H54 (cell line): ENCODE measurements at regions not wholly inside any gene's neighbourhood (a gene's known extent, or its start where the extent isn't known, plus 50 kb on each side); places are given as distances from the start of the nearest gene placed in this dataset.

Experiments used
- DNase-seq: peaks from one replicate; pipeline ENCODE4 v3.0.0; 2011; ENCODE audit warnings: low spot score, mixed read lengths; ENCODE audit not compliant: insufficient read length
- FAIRE-seq: peaks from 3 replicates; lab custom pipeline; 2011; peaks lifted over from hg19 to GRCh38; lab: Jason Lieb, UNC
- POLR2A ChIP-seq: IDR thresholded peaks from 2 replicates; pipeline ENCODE4 v1.6.1; 2011; ENCODE audit warnings: low read depth, mild to moderate bottlenecking, low read length

DNA sequence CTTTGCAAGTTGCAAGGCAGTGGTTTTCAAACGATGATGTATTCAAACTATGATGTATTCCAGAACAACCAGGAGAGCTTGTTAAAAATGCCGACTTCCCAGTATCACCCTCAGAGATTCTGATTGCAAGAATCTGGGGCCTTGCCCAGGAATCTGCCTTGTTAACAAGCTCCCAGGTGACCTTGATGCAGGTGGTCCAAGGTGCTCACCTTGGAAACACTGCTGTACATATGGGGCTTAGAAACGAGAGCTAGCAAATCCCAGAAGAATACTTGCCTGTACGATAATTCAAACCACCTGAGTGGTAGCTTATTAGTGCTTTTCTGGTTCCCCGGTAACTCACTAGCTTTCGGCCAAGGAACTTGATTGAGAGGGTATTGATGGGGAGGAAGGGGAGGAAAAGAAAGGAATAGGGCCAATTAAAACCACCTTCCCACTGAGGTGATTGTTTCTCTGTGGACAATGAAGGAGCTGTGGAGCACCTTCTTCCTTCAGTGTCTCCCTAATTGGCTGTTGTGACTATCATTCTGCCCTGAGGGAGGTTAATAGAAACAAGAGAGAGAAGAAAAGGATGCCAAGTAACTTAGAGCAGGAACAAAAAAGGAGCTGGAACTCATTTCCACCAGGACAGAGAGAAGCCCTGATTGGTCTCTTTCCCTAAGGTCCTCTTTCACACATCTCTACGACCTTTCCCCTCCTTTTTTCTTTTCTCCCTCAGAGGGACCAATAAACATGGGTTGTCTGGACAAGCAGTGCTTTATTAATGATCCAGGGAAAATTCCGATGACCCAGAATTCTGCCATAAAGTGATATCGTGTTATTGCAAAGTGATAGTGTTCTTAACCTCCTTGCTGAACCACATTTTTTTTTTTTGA is 218.8 kb downstream of the TMEM167A start:
- FAIRE-seq (no peak), DNase-seq (no peak)
- no peak for TF ChIP-seq POLR2A

DNA sequence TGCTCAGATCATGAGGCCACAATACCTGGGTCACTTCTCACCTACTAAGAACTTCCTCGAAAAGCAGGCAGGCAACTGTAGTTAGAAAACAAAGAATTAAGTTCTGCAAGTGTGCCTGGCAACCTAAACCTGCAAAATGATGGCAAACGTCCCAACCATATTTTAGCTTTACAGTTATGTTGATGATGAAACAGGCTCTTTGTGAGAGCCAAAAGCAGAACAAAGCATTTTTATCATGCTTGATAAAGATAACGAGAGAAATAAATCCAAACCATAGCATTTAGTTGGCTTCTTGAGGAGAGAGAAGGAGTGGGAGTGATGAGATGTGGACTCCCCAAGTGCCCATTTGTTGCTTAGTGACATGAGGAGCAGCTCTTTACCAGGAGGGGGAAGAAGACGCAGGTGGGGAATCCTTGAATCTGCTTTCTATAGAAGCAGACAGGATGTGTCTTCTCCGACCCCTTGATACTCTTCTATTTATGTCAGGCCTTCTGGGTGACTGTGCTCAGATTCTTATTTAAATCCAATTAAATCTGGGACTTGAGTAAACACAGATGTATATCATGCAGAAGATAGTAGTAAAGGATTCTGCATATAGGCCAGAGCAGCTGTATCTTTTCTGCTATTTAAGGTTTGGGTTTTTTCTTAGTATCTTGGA is 221.2 kb downstream of the TMEM167A start:
- no peak for TF ChIP-seq POLR2A
- DNase-seq = no peak
- no peak for FAIRE-seq

DNA sequence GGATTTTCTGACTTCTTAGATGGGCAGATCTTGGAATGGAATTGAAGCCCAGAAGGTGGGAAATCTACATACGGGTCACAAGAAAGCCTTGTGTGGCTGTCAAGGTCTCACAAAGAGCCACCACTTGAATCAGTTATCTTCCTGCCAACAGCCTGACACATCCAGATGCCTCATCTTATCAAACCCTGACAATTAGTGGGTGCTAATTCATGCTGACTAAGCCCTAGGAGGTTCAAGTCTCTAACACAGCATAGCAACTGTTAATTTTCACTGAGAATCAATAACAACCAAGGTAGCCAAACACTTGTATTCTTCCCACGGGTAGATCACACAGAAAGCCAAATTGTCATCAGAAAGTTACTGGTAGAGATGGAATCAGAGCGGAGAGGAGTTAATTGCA is 222.2 kb downstream of the TMEM167A start:
- FAIRE-seq = no peak
- no peak for DNase-seq
- TF ChIP-seq POLR2A = no peak

DNA sequence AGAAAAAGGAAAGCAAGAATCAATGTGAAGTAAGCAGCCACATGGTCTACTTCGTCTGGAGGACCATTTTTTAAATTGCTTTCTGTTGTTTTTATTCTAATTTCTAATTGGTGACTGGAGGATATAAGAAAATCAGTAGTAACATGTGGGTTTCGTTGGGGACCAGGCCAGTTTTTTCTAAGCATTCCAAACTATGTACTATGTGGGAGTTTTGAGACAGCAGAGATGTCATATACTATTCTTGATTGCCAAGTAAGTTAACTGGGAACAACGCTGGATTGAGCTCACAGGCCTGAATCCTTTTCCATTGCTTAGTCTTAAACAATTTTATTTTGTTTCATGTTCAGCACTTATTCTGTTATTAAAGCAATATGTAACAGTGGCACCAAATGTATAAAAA is 225.7 kb downstream of the TMEM167A start:
- FAIRE-seq (no peak), DNase-seq (no peak)
- TF ChIP-seq POLR2A = no peak

DNA sequence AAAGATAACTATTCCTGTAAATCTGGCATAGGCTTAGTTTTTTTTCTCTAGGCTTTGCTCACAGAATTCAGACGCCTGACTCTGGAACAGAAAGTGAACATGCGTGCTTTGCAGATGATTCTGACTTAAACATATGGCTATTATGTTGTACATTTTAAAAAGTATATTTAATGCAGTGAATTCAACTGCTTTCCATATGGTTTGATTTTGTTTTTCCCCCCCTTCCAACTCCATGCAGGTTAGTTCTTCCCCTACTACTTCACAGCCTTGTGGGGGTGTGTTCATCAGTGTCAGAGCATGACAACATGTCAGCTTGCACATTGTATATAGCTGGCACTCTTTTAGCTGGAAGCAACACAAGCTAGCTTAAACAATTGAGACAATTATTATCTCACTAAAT is 226.8 kb downstream of the TMEM167A start:
- no peak for TF ChIP-seq POLR2A
- DNase-seq (no peak), FAIRE-seq (no peak)

DNA sequence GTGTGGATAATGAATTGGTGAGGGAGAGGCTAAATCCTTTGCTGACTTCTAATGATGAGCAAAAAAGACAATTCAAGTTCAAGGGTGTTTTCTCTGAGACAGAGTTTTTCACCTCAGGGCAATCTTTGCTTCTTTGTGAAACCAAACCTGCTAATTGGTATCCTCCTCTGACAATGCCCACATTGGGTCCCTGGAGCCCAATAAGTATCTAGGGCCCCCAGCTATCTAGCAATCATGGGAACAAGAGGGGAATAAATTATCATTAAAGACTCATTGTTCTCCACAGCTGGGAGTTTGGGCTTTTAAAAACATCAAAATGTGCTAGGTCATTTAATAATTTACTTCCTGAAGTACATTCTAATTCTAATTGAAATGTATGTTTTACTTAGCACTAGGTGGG is 227.3 kb downstream of the TMEM167A start:
- TF ChIP-seq POLR2A = no peak
- DNase-seq = no peak
- FAIRE-seq = no peak

DNA sequence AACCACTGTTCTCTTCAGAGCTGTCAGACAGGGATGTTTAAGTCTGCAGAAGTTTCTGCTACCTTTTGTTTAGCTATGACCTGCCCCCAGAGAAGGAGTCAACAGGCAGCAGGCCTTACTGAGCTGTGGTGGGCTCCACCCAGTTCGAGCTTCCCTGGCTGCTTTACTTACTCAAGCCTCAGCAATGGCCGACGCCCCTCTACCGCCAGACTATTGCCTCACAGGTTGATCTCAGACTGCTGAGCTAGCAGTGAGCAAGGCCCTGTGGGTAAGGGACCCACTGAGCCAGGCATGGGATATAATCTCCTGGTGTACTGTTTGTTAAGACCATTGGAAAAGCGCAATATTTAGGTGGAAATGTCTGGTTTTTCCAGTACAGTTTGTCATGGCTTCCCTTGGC is 229.6 kb downstream of the TMEM167A start:
- TF ChIP-seq POLR2A = no peak
- DNase-seq (no peak), FAIRE-seq (no peak)

DNA sequence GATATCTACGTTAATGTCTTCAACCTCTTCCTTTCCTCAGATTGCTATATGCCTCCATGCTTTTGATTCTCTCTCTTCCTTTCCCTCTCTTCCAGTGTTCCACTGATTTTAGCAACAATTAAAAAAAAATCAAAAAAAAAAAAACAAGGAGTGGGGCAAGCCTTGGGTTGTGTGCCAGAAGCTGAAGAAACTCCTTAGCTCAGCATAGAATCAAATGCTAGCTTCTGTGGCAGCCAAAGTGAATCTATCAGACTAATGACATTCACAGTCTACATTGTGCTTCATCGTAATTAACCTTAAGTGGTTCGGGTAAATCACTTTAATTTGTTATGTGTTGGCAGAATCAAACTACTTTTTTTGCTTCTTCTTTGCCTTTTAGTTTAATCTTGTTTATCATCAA is 237.3 kb downstream of the TMEM167A start:
- FAIRE-seq = no peak
- TF ChIP-seq POLR2A = no peak
- DNase-seq = no peak

DNA sequence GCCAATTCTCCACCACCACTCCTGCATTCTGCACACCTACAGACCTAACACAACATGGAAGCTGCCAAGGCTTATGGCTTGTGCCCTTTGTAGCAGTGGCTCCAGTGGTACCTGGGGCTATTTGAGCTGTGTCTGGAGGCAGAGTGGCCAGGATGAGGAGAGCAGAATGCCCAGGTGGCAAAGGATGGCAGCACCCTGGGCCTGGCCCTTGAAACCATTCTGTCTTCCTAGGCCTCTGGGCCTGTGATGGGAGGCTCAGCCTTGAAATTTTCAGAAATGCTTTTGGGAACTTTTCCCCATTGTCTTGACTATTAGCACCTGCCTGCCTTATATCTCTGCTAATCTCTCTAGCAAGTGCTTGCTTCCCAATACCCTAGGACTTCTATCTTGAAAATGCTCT is 241.7 kb downstream of the TMEM167A start:
- DNase-seq (no peak), FAIRE-seq (no peak)
- no peak for TF ChIP-seq POLR2A

DNA sequence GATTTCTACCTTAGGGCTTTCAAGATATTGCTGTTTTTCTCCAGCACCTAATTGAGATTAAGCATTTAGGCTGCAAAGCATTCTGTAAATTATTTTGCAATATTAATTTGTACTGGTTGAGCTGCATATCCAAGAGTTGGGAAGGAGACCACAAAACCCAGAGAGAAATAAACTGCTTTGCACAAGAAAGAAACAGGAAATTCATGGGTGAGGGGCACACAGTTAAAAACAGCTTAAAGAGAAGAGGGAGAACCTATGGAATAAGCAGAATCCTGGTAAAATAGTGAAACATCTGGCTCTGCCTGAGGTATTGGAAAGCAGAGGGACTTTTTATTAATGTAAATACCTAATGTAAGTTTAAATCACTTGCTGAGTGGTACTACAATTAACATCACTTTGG is 243.0 kb downstream of the TMEM167A start:
- DNase-seq = no peak
- no peak for TF ChIP-seq POLR2A
- FAIRE-seq = no peak

DNA sequence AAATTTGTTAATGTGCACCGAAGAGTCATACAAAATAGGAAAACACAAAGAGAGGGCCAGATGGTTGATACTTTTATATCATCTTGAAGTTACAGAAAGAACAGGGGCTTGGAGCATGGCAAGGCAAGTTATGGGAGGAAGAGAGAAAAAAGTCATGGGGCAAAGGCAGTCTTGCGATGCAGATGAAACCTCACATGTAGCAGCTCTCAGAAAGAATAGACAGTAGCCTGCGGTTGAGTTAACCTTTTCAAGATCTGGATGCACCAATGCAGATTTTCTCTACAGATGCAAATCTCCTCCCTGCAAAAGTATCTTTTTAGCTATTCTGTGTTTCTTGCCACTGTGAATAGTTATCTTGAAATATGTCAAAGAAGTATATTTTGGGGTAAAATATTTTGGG is 243.9 kb downstream of the TMEM167A start:
- no peak for TF ChIP-seq POLR2A
- FAIRE-seq (no peak), DNase-seq (no peak)

DNA sequence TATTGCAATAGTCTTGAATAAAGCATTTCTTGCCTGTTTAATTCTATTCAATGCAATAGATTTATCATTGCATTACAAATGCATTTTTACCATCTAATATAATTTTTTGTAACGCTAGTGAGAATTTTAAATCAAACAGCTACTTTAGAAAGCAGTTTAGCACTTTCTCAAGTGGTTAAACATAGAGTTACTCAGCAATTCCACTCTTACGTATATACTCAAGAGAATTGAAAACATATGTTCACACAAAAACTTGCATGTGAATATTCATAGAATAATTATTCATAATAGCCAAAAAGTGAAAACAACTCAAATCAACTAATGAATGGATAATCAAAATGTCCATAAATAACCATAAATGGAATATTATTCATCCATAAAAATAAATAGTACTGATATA is 244.7 kb downstream of the TMEM167A start:
- TF ChIP-seq POLR2A = no peak
- DNase-seq (no peak), FAIRE-seq (no peak)

DNA sequence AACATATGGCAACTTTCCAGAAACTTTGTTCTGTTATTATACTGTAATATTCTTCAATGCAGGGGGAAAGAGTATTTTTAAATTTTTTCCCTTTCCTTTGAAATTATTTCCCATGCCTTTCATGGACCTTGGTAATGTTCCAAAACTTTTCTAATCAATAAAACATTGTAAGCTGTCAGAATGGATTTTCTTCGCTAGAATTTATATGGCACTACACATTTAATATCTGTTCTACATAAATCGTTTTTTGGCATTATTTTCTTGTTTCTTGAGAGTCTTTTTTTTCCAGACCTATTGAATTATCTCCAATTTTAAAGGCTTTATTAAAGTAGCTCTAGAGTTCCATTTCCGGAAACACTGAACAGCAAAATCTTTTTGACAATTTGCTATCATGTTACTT is 249.0 kb downstream of the TMEM167A start:
- DNase-seq (no peak), FAIRE-seq (no peak)
- TF ChIP-seq POLR2A = no peak

DNA sequence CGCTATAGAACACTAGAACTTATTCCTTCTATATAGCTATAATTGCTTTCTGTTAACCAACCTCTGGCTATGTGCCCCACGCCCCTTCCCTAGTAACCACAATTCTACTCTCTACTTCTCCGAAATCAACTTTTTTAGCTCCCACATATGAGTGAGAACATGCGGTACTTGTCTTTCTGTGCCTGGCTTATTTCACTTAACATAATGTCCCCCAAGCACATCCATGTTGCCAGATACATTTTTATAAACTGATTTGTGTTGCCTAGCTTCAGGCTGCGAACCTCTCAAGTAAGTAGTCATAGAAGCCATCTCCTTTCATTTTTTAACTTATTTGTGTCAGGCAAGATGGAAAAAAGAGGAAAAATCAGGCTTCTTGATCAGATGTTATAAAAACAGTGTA is 249.5 kb downstream of the TMEM167A start:
- no peak for DNase-seq
- no peak for TF ChIP-seq POLR2A
- FAIRE-seq = no peak

DNA sequence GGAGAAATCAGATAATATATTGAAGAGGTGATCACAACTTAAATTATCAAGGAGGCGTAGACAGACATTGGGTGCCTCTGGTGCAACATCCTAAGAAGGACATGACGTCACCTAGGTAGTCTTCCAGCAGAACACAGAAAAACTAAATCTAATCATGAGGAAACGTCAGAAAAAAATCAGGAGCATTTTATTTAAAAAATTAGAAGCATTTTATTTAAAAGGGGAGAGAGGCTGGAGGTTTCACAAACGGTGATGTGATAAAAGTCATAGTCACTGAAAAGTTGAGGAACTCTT is 254.6 kb downstream of the TMEM167A start:
- FAIRE-seq (no peak), DNase-seq (no peak)
- TF ChIP-seq POLR2A = no peak
